SK-N-SH (cell line): ENCODE measurements at regions not wholly inside any gene's neighbourhood (a gene's known extent, or its start where the extent isn't known, plus 50 kb on each side); places are given as distances from the start of the nearest gene placed in this dataset.

Experiments used
- CTCF ChIA-PET: fragments of 300-600, 350-600 bp; formaldehyde crosslinking; extraction: SDS; loops from one replicate; lab custom pipeline; 2021; lab: Yijun Ruan, JAX
- POLR2A ChIA-PET: fragments of 350-600 bp; sonication (Branson Sonifier 250); formaldehyde crosslinking; extraction: SDS; loops from one replicate; lab custom pipeline; 2020; ENCODE audit warnings: antibody characterized with exemption, inconsistent platforms; lab: Yijun Ruan, JAX
- DNase-seq: peaks from one replicate; pipeline ENCODE4 v3.0.0; 2012
- H2AFZ ChIP-seq: fragments of 200-600 bp; sonication (generic); 2 replicates; pipeline ENCODE4 v1.8.1; 2016; ENCODE audit warnings: antibody characterized with exemption, mild to moderate bottlenecking, low read depth
- H3F3A ChIP-seq: fragments of 200-600 bp; sonication (generic); replicated peaks from 2 replicates; pipeline ENCODE3; 2016; ENCODE audit warnings: antibody characterized with exemption, mild to moderate bottlenecking; ENCODE audit not compliant: insufficient read depth
- H3K27ac ChIP-seq, 2 experiments: fragments of 200-500 bp in 1 of 2; fragments of 200-600 bp in 1 of 2; sonication (Bioruptor generic) in 1 of 2; sonication (generic), shearing (Covaris generic) in 1 of 2; 2 replicates each; pipeline versions ENCODE4 v1.5.1 to v1.6.1; 2014 to 2016; ENCODE audit warnings: low read depth in 2 of 2, inconsistent platforms in 1 of 2, low read length in 1 of 2, mild to moderate bottlenecking in 1 of 2, mixed read lengths in 1 of 2
- H3K27me3 ChIP-seq: fragments of 200-600 bp; sonication (generic), shearing (Covaris generic); 2 replicates; pipeline ENCODE4 v1.6.1; 2016; ENCODE audit warnings: mixed run types; ENCODE audit not compliant: insufficient read depth
- H3K36me3 ChIP-seq, 2 experiments: fragments of 200-500 bp in 1 of 2; fragments of 200-600 bp in 1 of 2; sonication (Bioruptor generic) in 1 of 2; sonication (generic) in 1 of 2; replicated peaks in 1 of 2; 2 replicates each; pipeline versions ENCODE3 to v1.5.1; 2014 to 2016; ENCODE audit warnings: low read length in 1 of 2, mild to moderate bottlenecking in 1 of 2; ENCODE audit not compliant: insufficient read depth in 2 of 2, control insufficient read depth in 1 of 2
- H3K4me1 ChIP-seq, 2 experiments: fragments of 200-500 bp in 1 of 2; fragments of 200-600 bp in 1 of 2; sonication (Bioruptor generic) in 1 of 2; sonication (generic), shearing (Covaris generic) in 1 of 2; 2 replicates each; pipeline versions ENCODE4 v1.5.1 to v1.6.1; 2014 to 2016; ENCODE audit warnings: low read depth in 1 of 2, low read length in 1 of 2, mixed run types in 1 of 2; ENCODE audit not compliant: insufficient read depth in 2 of 2, control insufficient read depth in 1 of 2
- H3K4me2 ChIP-seq: fragments of 200-600 bp; sonication (generic), shearing (Covaris generic); 2 replicates; pipeline ENCODE4 v1.6.1; 2017; ENCODE audit warnings: mixed run types
- H3K4me3 ChIP-seq, 2 experiments: fragments of 200-500 bp in 1 of 2; fragments of 200-600 bp in 1 of 2; sonication (Bioruptor generic) in 1 of 2; sonication (generic), shearing (Covaris generic) in 1 of 2; 2 replicates each; pipeline versions ENCODE4 v1.5.1 to v1.8.1; 2014 to 2016; ENCODE audit warnings: low read depth in 2 of 2, inconsistent platforms in 1 of 2, low read length in 1 of 2, mild to moderate bottlenecking in 1 of 2, mixed read lengths in 1 of 2, moderate library complexity in 1 of 2
- H3K79me2 ChIP-seq: fragments of 200-600 bp; sonication (generic); 2 replicates; pipeline ENCODE4 v1.8.1; 2017; ENCODE audit warnings: mild to moderate bottlenecking; ENCODE audit not compliant: insufficient read depth
- H3K9ac ChIP-seq: fragments of 200-600 bp; sonication (generic); 2 replicates; pipeline ENCODE4 v1.6.1; 2017; ENCODE audit warnings: mixed run types
- H3K9me2 ChIP-seq: fragments of 200-600 bp; sonication (generic); 2 replicates; pipeline ENCODE4 v1.6.1; 2017; ENCODE audit warnings: mixed run types
- H3K9me3 ChIP-seq: fragments of 200-600 bp; sonication (generic); 2 replicates; pipeline ENCODE4 v1.6.1; 2017; ENCODE audit warnings: mixed run types, mild to moderate bottlenecking, moderate library complexity
- H4K20me1 ChIP-seq: fragments of 200-600 bp; sonication (generic); 2 replicates; pipeline ENCODE4 v1.6.1; 2017; ENCODE audit warnings: mild to moderate bottlenecking, mixed run types; ENCODE audit not compliant: insufficient read depth
- FOXM1 ChIP-seq: IDR thresholded peaks from 2 replicates; pipeline ENCODE4 v1.4.0; 2012; ENCODE audit warnings: low read depth, mild to moderate bottlenecking
- GABPA ChIP-seq: IDR thresholded peaks from 2 replicates; pipeline ENCODE4 v1.4.0; 2012; ENCODE audit warnings: low read depth, mild to moderate bottlenecking
- JUND ChIP-seq: IDR thresholded peaks from 2 replicates; pipeline ENCODE4 v1.4.0; 2012
- MEF2A ChIP-seq: IDR thresholded peaks from 2 replicates; pipeline ENCODE4 v1.4.0; 2012; ENCODE audit warnings: low read depth, borderline replicate concordance
- MXI1 ChIP-seq: IDR thresholded peaks from 2 replicates; pipeline ENCODE4 v1.6.1; 2012; ENCODE audit warnings: mild to moderate bottlenecking, low read depth, low read length, improper control_type of control experiment
- NFIC ChIP-seq: IDR thresholded peaks from 2 replicates; pipeline ENCODE4 v1.4.0; 2012; ENCODE audit warnings: borderline replicate concordance
- RAD21 ChIP-seq: IDR thresholded peaks from 2 replicates; pipeline ENCODE4 v1.6.1; 2012; ENCODE audit warnings: mild to moderate bottlenecking, low read length
- RCOR1 ChIP-seq: fragments of 150-350 bp; IDR thresholded peaks from 2 replicates; pipeline ENCODE4 v1.6.1; 2017; ENCODE audit warnings: antibody characterized with exemption, low read length
- SIN3A ChIP-seq: IDR thresholded peaks from 2 replicates; pipeline ENCODE4 v1.6.1; 2012; ENCODE audit warnings: low read depth, mild to moderate bottlenecking, low read length, moderate library complexity, borderline replicate concordance
- TCF12 ChIP-seq: IDR thresholded peaks from 2 replicates; pipeline ENCODE4 v1.4.0; 2012
- YY1 ChIP-seq: IDR thresholded peaks from 2 replicates; pipeline ENCODE4 v1.4.0; 2012; ENCODE audit warnings: low read depth, mild to moderate bottlenecking
- WGBS: methylation state at CpG from one replicate; pipeline ENCODE4 v1.1.6; 2017; ENCODE audit warnings: low lambda C conversion rate; 5-methylcytosine and 5-hydroxymethylcytosine counted together
- TF ChIP-seq, protein P1 (sequence below): IDR thresholded peaks from 2 replicates; pipeline ENCODE4 v1.6.1; 2012; ENCODE audit warnings: mild to moderate bottlenecking, low read depth, low read length, moderate library complexity
- TF ChIP-seq, protein P2 (sequence below): IDR thresholded peaks from 2 replicates; pipeline ENCODE4 v1.4.0; 2012; ENCODE audit warnings: low read depth
- TF ChIP-seq, protein P3 (sequence below): IDR thresholded peaks from 2 replicates; pipeline ENCODE4 v1.4.0; 2012; ENCODE audit warnings: low read depth, borderline replicate concordance
- TF ChIP-seq, protein P4 (sequence below): fragments of 200-600 bp; sonication (generic); IDR thresholded peaks from 2 replicates; pipeline ENCODE4 v1.6.1; 2017; ENCODE audit warnings: antibody characterized with exemption, mild to moderate bottlenecking, moderate library complexity
- TF ChIP-seq, protein P5 (sequence below): fragments of 150-350 bp; IDR thresholded peaks from 2 replicates; pipeline ENCODE4 v1.6.1; 2017; ENCODE audit warnings: antibody characterized with exemption, low read length, low read depth, borderline replicate concordance

DNA sequence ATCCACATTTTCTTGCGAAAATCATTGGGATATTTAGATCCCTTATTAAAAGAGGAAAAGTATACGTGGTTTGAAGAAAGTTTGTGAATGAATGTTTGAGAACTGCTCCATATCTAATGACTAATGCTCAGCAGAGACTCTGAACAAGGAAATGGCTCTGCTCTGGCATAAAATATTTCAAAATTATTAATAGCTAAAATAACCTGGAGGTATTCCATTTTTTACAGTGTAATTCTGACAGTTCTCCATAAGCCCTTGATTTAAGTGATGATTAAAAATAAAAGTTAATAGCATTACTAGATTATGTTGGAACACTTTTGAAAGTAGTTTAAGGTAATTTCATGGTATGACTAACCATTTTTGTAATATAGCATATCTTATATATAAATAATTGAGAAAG lies 1276.9 kb upstream of the TENM3 start:
- Histone ChIP-seq H3K36me3 (no peaks in the 10 kb centered on the region), H3K27ac (peak overlapping the region in 1 of 2 experiments; percentile 11; a peak in 1 of 4 replicates), H3K27me3 (no peaks in the 10 kb centered on the region), H3K79me2 (no peaks in the 10 kb centered on the region), H3K4me1 (peaks cover 0 to 8% of the 10 kb centered on the region in 2 experiments; a peak in 2 of 4 replicates), H3K4me3 (no peak overlapping the region)
- TF ChIP-seq, protein P1, sequence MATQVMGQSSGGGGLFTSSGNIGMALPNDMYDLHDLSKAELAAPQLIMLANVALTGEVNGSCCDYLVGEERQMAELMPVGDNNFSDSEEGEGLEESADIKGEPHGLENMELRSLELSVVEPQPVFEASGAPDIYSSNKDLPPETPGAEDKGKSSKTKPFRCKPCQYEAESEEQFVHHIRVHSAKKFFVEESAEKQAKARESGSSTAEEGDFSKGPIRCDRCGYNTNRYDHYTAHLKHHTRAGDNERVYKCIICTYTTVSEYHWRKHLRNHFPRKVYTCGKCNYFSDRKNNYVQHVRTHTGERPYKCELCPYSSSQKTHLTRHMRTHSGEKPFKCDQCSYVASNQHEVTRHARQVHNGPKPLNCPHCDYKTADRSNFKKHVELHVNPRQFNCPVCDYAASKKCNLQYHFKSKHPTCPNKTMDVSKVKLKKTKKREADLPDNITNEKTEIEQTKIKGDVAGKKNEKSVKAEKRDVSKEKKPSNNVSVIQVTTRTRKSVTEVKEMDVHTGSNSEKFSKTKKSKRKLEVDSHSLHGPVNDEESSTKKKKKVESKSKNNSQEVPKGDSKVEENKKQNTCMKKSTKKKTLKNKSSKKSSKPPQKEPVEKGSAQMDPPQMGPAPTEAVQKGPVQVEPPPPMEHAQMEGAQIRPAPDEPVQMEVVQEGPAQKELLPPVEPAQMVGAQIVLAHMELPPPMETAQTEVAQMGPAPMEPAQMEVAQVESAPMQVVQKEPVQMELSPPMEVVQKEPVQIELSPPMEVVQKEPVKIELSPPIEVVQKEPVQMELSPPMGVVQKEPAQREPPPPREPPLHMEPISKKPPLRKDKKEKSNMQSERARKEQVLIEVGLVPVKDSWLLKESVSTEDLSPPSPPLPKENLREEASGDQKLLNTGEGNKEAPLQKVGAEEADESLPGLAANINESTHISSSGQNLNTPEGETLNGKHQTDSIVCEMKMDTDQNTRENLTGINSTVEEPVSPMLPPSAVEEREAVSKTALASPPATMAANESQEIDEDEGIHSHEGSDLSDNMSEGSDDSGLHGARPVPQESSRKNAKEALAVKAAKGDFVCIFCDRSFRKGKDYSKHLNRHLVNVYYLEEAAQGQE: no peak
- TF ChIP-seq NFIC (no peak), GABPA (no peak), FOXM1 (no peak), YY1 (no peak), MXI1 (no peak), MEF2A (no peak), JUND (no peak), SIN3A (no peak), RAD21 (no peak), TCF12 (no peak), RCOR1 (no peak)
- TF ChIP-seq, protein P2, sequence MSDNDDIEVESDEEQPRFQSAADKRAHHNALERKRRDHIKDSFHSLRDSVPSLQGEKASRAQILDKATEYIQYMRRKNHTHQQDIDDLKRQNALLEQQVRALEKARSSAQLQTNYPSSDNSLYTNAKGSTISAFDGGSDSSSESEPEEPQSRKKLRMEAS: no peak
- TF ChIP-seq, protein P3, sequence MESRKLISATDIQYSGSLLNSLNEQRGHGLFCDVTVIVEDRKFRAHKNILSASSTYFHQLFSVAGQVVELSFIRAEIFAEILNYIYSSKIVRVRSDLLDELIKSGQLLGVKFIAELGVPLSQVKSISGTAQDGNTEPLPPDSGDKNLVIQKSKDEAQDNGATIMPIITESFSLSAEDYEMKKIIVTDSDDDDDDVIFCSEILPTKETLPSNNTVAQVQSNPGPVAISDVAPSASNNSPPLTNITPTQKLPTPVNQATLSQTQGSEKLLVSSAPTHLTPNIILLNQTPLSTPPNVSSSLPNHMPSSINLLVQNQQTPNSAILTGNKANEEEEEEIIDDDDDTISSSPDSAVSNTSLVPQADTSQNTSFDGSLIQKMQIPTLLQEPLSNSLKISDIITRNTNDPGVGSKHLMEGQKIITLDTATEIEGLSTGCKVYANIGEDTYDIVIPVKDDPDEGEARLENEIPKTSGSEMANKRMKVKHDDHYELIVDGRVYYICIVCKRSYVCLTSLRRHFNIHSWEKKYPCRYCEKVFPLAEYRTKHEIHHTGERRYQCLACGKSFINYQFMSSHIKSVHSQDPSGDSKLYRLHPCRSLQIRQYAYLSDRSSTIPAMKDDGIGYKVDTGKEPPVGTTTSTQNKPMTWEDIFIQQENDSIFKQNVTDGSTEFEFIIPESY: no peak
- TF ChIP-seq, protein P4, sequence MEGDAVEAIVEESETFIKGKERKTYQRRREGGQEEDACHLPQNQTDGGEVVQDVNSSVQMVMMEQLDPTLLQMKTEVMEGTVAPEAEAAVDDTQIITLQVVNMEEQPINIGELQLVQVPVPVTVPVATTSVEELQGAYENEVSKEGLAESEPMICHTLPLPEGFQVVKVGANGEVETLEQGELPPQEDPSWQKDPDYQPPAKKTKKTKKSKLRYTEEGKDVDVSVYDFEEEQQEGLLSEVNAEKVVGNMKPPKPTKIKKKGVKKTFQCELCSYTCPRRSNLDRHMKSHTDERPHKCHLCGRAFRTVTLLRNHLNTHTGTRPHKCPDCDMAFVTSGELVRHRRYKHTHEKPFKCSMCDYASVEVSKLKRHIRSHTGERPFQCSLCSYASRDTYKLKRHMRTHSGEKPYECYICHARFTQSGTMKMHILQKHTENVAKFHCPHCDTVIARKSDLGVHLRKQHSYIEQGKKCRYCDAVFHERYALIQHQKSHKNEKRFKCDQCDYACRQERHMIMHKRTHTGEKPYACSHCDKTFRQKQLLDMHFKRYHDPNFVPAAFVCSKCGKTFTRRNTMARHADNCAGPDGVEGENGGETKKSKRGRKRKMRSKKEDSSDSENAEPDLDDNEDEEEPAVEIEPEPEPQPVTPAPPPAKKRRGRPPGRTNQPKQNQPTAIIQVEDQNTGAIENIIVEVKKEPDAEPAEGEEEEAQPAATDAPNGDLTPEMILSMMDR: no peak
- TF ChIP-seq, protein P5, sequence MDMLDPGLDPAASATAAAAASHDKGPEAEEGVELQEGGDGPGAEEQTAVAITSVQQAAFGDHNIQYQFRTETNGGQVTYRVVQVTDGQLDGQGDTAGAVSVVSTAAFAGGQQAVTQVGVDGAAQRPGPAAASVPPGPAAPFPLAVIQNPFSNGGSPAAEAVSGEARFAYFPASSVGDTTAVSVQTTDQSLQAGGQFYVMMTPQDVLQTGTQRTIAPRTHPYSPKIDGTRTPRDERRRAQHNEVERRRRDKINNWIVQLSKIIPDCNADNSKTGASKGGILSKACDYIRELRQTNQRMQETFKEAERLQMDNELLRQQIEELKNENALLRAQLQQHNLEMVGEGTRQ: no peak
- TF ChIP-seq, all 33 proteins: peak for 0
- ChIA-PET POLR2A (no interaction called here), CTCF (interaction anchor here (6.9 kb wide), 1 partner anchor 138 kb away, joined by 47 read pairs; no protein-coding TSS in a partner anchor)
- no peaks in the 10 kb centered on the region for H4K20me1 ChIP-seq
- no peaks in the 10 kb centered on the region for H3F3A ChIP-seq
- H2AFZ ChIP-seq: no peak overlapping the region
- DNase-seq: no peak
- WGBS: 28% methylated on average over 2 of the region's 2 CpGs
- H3K9me3 ChIP-seq: no peaks in the 10 kb centered on the region
- no peak overlapping the region for H3K9ac ChIP-seq
- H3K9me2 ChIP-seq: no peaks in the 10 kb centered on the region
- H3K4me2 ChIP-seq: no peak overlapping the region
